ENCODE measurements at regions not wholly inside any gene's neighbourhood (a gene's known extent, or its start where the extent isn't known, plus 50 kb on each side); places are given as distances from the start of the nearest gene placed in this dataset.

DNA sequence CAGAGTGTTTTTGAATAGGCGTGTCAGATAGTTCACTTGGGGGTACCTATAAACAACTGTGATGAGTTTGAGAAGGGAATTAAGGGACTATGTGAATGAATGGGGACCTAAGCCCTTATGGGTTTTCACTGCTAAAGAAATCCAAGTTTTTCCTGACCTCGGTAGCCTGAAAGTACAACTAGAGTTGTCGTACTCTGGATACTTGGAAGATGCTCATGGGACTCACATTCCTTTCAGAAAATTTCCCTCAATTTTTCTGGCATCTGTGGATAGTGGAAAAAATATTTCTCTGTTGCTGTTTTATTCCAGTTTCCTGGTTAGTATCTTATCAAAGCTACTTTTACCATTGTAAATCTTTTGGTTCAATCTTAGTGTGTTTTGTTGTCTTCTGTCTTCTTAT lies 1112.3 kb upstream of the SEMA6A start:
- no TSS peak for BruUV-seq (replicated peaks)
- no peaks in the 10 kb centered on the region for H3K4me1 ChIP-seq (ENCODE audit: control insufficient read depth, extremely low read depth, insufficient read depth, low read length)
- no peaks in the 10 kb centered on the region for H3K36me3 ChIP-seq (ENCODE audit: control insufficient read depth in 2 of 2, extremely low read depth in 1 of 2, insufficient read depth in 2 of 2, low read length in 2 of 2)
- intact Hi-C loops (cut with micrococcal nuclease) = no loop called here
- no peak overlapping the region for H3K4me2 ChIP-seq (ENCODE audit: insufficient read depth, low read length)
- CTCF ChIA-PET = no interaction called here
- no peaks in the 10 kb centered on the region for H3K9me1 ChIP-seq (replicated peaks; ENCODE audit: control insufficient read depth, extremely low read depth, insufficient read depth, low read length)
- H3K4me3 ChIP-seq (replicated peaks in 1 of 3; ENCODE audit: insufficient read depth in 1 of 3, low read depth in 1 of 3, low read length in 3 of 3) = no peak overlapping the region
- dilution Hi-C loops (cut with MboI; ENCODE audit: extremely low pct_ligation_motif_present, low sequenced_read_pairs) = no loop called here
- no peak for FAIRE-seq
- no peaks in the 10 kb centered on the region for H3K79me2 ChIP-seq (ENCODE audit: control insufficient read depth, insufficient read depth, low read length)
- H3K9ac ChIP-seq (replicated peaks; ENCODE audit: extremely low read depth, insufficient read depth, low read length) = no peak overlapping the region
- TF ChIP-seq, protein P1, sequence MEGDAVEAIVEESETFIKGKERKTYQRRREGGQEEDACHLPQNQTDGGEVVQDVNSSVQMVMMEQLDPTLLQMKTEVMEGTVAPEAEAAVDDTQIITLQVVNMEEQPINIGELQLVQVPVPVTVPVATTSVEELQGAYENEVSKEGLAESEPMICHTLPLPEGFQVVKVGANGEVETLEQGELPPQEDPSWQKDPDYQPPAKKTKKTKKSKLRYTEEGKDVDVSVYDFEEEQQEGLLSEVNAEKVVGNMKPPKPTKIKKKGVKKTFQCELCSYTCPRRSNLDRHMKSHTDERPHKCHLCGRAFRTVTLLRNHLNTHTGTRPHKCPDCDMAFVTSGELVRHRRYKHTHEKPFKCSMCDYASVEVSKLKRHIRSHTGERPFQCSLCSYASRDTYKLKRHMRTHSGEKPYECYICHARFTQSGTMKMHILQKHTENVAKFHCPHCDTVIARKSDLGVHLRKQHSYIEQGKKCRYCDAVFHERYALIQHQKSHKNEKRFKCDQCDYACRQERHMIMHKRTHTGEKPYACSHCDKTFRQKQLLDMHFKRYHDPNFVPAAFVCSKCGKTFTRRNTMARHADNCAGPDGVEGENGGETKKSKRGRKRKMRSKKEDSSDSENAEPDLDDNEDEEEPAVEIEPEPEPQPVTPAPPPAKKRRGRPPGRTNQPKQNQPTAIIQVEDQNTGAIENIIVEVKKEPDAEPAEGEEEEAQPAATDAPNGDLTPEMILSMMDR (IDR thresholded peaks at IDR 0.05; ENCODE audit: extremely low read depth in 1 of 2, insufficient read depth in 1 of 2, low read depth in 1 of 2, low read length in 2 of 2) = no peak
- TF ChIP-seq, protein P2, sequence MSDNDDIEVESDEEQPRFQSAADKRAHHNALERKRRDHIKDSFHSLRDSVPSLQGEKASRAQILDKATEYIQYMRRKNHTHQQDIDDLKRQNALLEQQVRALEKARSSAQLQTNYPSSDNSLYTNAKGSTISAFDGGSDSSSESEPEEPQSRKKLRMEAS (IDR thresholded peaks at IDR 0.05; ENCODE audit: insufficient read depth, insufficient read length) = no peak
- TF ChIP-seq MYC (IDR thresholded peaks at IDR 0.05; ENCODE audit: low read depth, low read length) = no peak
- TF ChIP-seq POLR2AphosphoS5 (IDR thresholded peaks at IDR 0.05; ENCODE audit: insufficient read depth, low read depth, low read length) = no peak
- TF ChIP-seq JUN (IDR thresholded peaks at IDR 0.05; ENCODE audit: borderline replicate concordance, insufficient read depth, insufficient read length, low read depth) = no peak
- TF ChIP-seq POLR2A (IDR thresholded peaks at IDR 0.05; ENCODE audit: low read depth, low read length) = no peak
- TF ChIP-seq FOS (IDR thresholded peaks at IDR 0.05; ENCODE audit: borderline replicate concordance, insufficient read depth, low read length) = no peak
- TF ChIP-seq GATA2 (IDR thresholded peaks at IDR 0.05; ENCODE audit: insufficient read depth, insufficient read length, low read depth, low read length) = no peak
- no peak for TF ChIP-seq EZH2 (IDR thresholded peaks at IDR 0.05; ENCODE audit: borderline replicate concordance, low read depth, low read length, severe bottlenecking)
- H3K27ac ChIP-seq (ENCODE audit: insufficient read depth, low read depth, low read length) = no peak overlapping the region
- DNase-seq (ENCODE audit: low read depth, low spot score) = no peak
- H2AFZ ChIP-seq (ENCODE audit: low read depth, low read length) = no peak overlapping the region
- no peaks in the 10 kb centered on the region for H4K20me1 ChIP-seq (replicated peaks; ENCODE audit: control insufficient read depth, extremely low read depth, insufficient read depth, low read length)
- POLR2A ChIA-PET = no interaction called here
- H3K9me3 ChIP-seq (replicated peaks; ENCODE audit: control insufficient read depth, insufficient read depth, low read length) = no peaks in the 10 kb centered on the region
- no peaks in the 10 kb centered on the region for H3K27me3 ChIP-seq (ENCODE audit: control insufficient read depth in 2 of 2, insufficient read depth in 2 of 2, low read length in 2 of 2)
